Colonic mucosa (tissue), 4 donors: ENCODE measurements at regions not wholly inside any gene's neighbourhood (a gene's known extent, or its start where the extent isn't known, plus 50 kb on each side); places are given as distances from the start of the nearest gene placed in this dataset.
A peak's percentile ranks its signal among the peaks of the same experiment; 100 is the strongest.
"Not testable (repeated sequence)": the region's sequence is repeated elsewhere in the genome, so short reads cannot be mapped to it uniquely, and the experiment has no call there.

Experiments
- DNase-seq: peaks from one replicate; pipeline ENCODE4 v3.0.0-alpha.2; 2020
- H3K27ac ChIP-seq: fragments of 200-600 bp; one replicate; pipeline ENCODE4 v1.8.0; 2021
- H3K27me3 ChIP-seq: fragments of 200-600 bp; one replicate; pipeline ENCODE4 v1.8.0; 2021
- H3K36me3 ChIP-seq: fragments of 200-600 bp; one replicate; pipeline ENCODE4 v1.8.0; 2021
- H3K4me1 ChIP-seq: fragments of 200-600 bp; one replicate; pipeline ENCODE4 v1.8.0; 2021; ENCODE audit warnings: mild to moderate bottlenecking
- H3K4me3 ChIP-seq: fragments of 200-600 bp; one replicate; pipeline ENCODE4 v1.8.0; 2021
- H3K9ac ChIP-seq, 2 donors: one replicate each; pipeline ENCODE4 v1.7.0; 2013; ENCODE audit warnings: control low read depth in 2 of 2, low read depth in 2 of 2, low read length in 2 of 2
- H3K9me3 ChIP-seq: fragments of 200-600 bp; one replicate; pipeline ENCODE4 v1.8.0; 2021
- intact Hi-C: fragments of 100-400 bp; cut with DNase I; formaldehyde crosslinking; loops from one replicate; pipeline ENCODE4 v1.14.1; 2022
- TF ChIP-seq, protein P1 (sequence below): fragments of 200-600 bp; IDR thresholded peaks from one replicate; pipeline ENCODE4 v1.8.0; 2022; ENCODE audit warnings: antibody characterized with exemption, mild to moderate bottlenecking
- donor health status: healthy.
- donor health status: DM: no; HTN: no; CAD: no.
- donor health status: DM: no; HTN: no; CAD: no.

DNA sequence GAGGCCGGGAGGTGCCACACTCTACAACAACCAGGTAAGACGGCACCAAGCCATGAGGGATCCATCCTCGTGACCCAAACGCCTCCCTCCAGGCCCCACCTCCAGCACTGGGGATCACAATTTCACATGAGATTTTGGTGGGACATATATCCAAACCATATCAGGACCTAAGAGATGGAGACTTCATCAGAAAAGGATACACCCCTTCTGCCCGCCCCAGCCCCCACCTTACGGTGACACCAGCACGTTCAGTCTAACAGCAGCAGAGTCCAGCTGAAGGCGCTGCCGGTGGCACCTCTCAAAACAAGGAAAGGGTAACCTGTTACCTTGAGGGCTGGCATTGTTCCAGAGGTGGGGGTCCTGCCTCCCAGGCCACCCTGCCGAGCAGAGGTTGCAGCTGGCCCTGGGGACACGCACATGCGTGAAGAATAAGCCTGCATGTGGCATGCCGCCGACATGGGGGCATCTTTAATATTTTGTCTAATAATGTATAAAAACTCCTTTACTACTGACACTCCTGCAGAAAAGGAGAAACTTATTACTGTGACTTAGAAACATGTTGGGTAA is 154.4 kb downstream of the GALR1 start:
- Histone ChIP-seq H3K27ac (no peak overlapping the region), H3K4me1 (no peaks in the 10 kb centered on the region), H3K36me3 (no peaks in the 10 kb centered on the region), H3K9me3 (no peaks in the 10 kb centered on the region), H3K4me3 (no peak overlapping the region), H3K9ac (no peak overlapping the region), H3K27me3 (no peaks in the 10 kb centered on the region)
- DNase-seq: no peak
- TF ChIP-seq, protein P1, sequence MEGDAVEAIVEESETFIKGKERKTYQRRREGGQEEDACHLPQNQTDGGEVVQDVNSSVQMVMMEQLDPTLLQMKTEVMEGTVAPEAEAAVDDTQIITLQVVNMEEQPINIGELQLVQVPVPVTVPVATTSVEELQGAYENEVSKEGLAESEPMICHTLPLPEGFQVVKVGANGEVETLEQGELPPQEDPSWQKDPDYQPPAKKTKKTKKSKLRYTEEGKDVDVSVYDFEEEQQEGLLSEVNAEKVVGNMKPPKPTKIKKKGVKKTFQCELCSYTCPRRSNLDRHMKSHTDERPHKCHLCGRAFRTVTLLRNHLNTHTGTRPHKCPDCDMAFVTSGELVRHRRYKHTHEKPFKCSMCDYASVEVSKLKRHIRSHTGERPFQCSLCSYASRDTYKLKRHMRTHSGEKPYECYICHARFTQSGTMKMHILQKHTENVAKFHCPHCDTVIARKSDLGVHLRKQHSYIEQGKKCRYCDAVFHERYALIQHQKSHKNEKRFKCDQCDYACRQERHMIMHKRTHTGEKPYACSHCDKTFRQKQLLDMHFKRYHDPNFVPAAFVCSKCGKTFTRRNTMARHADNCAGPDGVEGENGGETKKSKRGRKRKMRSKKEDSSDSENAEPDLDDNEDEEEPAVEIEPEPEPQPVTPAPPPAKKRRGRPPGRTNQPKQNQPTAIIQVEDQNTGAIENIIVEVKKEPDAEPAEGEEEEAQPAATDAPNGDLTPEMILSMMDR: no peak
- intact Hi-C loops: no loop called here

DNA sequence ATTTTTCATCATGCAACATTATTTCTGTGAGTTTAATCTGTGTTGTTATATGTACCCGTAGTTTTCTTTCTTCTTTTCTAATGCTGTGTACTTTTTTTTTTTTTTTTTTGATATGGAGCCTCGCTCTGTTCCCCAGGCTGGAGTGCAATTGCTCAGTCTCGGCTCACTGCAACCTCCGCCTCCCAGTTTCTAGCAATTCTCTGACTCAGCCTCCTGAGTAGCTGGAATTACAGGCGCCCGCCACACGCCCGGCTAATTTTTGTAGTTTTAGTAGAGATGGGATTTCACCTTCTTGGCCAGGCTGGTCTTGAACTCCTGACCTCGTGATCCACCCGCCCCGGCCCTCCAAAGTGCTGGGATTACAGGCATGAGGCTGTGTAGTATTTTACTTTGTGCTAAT is 155.4 kb downstream of the GALR1 start:
- H3K9ac ChIP-seq: no peak overlapping the region
- no peaks in the 10 kb centered on the region for H3K36me3 ChIP-seq
- H3K4me3 ChIP-seq: no peak overlapping the region
- intact Hi-C loops: no loop called here
- no peaks in the 10 kb centered on the region for H3K9me3 ChIP-seq
- no peaks in the 10 kb centered on the region for H3K4me1 ChIP-seq
- TF ChIP-seq, protein P1: no peak
- no peak for DNase-seq
- no peak overlapping the region for H3K27ac ChIP-seq
- no peaks in the 10 kb centered on the region for H3K27me3 ChIP-seq

DNA sequence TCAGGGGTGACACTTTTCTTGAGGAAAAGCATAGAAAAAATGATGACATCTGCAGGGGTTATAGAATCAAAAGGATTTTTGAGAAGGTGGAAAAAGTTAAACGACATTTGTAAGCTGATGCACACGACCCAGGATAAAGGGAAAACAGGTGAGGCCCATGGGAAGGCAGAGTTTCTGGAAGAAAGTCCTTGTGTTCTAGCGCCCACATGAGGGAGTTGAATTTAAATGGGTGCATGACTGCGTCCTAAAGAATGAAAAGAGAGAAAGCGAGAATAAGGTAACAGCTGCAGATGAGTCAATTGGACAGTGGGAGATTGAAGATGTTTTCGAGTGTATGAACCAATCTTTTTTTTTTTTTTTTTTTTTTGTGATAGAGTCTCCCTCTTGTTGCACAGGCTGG is 158.1 kb downstream of the GALR1 start:
- H3K9me3 ChIP-seq: no peaks in the 10 kb centered on the region
- DNase-seq: no peak
- TF ChIP-seq, protein P1: no peak
- H3K27ac ChIP-seq: no peak overlapping the region
- H3K4me3 ChIP-seq: no peak overlapping the region
- intact Hi-C loops: no loop called here
- no peaks in the 10 kb centered on the region for H3K4me1 ChIP-seq
- H3K27me3 ChIP-seq: no peaks in the 10 kb centered on the region
- H3K36me3 ChIP-seq: no peaks in the 10 kb centered on the region
- no peak overlapping the region for H3K9ac ChIP-seq

DNA sequence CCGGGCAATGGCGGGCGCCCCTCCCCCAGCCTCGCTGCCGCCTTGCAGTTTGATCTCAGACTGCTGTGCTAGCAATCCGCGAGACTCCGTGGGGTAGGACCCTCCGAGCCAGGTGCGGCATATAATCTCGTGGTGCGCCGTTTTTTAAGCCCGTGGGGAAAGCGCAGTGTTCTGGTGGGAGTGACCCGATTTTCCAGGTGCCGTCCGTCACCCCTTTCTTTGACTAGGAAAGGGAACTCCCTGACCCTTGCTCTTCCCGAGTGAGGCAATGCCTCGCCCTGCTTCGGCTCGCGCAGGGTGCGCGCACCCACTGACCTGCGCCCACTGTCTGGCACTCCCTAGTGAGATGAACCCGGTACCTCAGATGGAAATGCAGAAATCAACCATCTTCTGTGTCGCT is 171.9 kb downstream of the GALR1 start:
- peak overlapping the region; percentile 20 for H3K4me3 ChIP-seq

DNA sequence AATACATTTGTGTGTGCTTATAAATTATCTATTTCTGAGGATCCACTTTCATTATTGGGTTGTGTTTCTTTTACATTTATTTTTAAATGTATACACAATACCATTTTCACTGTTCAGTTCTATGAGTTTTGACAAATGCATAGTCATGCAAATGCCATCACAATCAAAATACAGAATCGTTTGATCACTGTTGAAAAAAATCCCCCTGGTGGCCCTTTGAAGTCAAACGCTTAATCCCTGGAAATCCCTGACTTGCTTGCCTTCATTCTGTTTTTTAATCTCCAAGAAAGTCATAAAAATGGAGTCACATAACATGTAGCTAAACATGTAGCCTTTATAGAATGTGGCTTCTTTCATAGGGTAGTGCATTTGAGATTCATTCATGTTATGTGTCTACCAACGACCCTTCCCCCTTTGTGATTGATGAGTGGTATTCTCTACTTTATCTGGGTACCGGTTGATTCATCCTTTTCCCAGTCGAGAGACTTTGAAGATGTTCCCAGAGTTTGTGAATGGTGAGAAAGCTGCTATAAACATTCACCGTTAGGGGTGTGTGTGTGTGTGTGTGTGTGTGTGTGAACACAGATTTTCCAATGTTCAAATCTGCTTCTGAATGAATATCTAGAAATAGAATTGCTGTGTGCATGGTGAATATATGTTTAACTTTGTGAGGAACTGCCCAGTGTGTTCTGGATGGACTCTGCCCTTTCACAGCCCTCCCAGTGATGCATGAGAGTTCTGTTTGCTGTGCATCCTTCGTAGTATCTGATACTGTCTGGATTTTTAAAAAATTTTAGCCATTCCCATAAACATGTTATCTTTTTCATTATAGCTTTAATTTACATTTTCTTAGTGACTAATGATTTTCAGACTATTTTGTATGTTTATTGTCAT is 173.6 kb downstream of the GALR1 start:
- DNase-seq: no peak
- H3K4me1 ChIP-seq: no peaks in the 10 kb centered on the region

More for the DNA sequence above, 171.9 kb downstream of the GALR1 start:
- H3K27ac ChIP-seq, DNase-seq, H3K4me1 ChIP-seq, H3K36me3 ChIP-seq, H3K27me3 ChIP-seq, H3K9ac ChIP-seq, H3K9me3 ChIP-seq, intact Hi-C loops: not testable (repeated sequence)

More for the DNA sequence above, 173.6 kb downstream of the GALR1 start:
- Histone ChIP-seq H3K9me3 (no peaks in the 10 kb centered on the region), H3K9ac (no peak overlapping the region), H3K36me3 (no peaks in the 10 kb centered on the region), H3K27ac (no peak overlapping the region), H3K4me3 (no peak overlapping the region), H3K27me3 (no peaks in the 10 kb centered on the region)
- intact Hi-C loops: no loop called here
- TF ChIP-seq, protein P1: no peak
